NCI-H146 (cell line): ENCODE measurements at regions not wholly inside any gene's neighbourhood (a gene's known extent, or its start where the extent isn't known, plus 50 kb on each side); places are given as distances from the start of the nearest gene placed in this dataset.

Source experiments
- DNase-seq: peaks from one replicate; lab custom pipeline; 2025; lab: John Stamatoyannopoulos, UW

GRCh38 chrX:2608638-2609430 is 82.3 kb upstream of the CD99 start:
- no peak for DNase-seq

GRCh38 chrX:2607113-2607512 is 84.0 kb upstream of the CD99 start:
- no peak for DNase-seq

GRCh38 chrX:2600564-2600963 is 90.5 kb upstream of the CD99 start:
- no peak for DNase-seq

- DNase-seq: no peak
These were observed 94.4 kb upstream of the CD99 start for GRCh38 chrX:2596555-2597255.

GRCh38 chrX:2596045-2596444 is 95.0 kb upstream of the CD99 start:
- no peak for DNase-seq

- no peak for DNase-seq
These were observed 94.5 kb upstream of the DHRSX start for GRCh38 chrX:2595258-2595657.

- DNase-seq: no peak
These were observed 93.7 kb upstream of the DHRSX start for GRCh38 chrX:2594491-2594890.

GRCh38 chrX:2592279-2592678 is 91.5 kb upstream of the DHRSX start:
- no peak for DNase-seq

- DNase-seq: no peak
These were observed 88.6 kb upstream of the DHRSX start for GRCh38 chrX:2589186-2590020.

GRCh38 chrX:2588049-2588448 is 87.3 kb upstream of the DHRSX start:
- DNase-seq: no peak

- DNase-seq: no peak
These were observed 86.4 kb upstream of the DHRSX start for GRCh38 chrX:2587146-2587545.

GRCh38 chrX:2585158-2585470 is 84.3 kb upstream of the DHRSX start:
- no peak for DNase-seq

- DNase-seq: no peak
These were observed 83.7 kb upstream of the DHRSX start for GRCh38 chrX:2584251-2585157.

- no peak for DNase-seq
These were observed 82.7 kb upstream of the DHRSX start for GRCh38 chrX:2583194-2584162.

- DNase-seq: no peak
These were observed 81.9 kb upstream of the DHRSX start for GRCh38 chrX:2582667-2583066.

- no peak for DNase-seq
These were observed 80.5 kb upstream of the DHRSX start for GRCh38 chrX:2581296-2581695.

- no peak for DNase-seq
These were observed 78.1 kb upstream of the DHRSX start for GRCh38 chrX:2578864-2579263.

- DNase-seq: no peak
These were observed 77.2 kb upstream of the DHRSX start for GRCh38 chrX:2577844-2578466.

GRCh38 chrX:2576793-2577192 is 76.0 kb upstream of the DHRSX start:
- DNase-seq: no peak

- no peak for DNase-seq
These were observed 73.5 kb upstream of the DHRSX start for GRCh38 chrX:2574271-2574670.
